Stromal cell of bone marrow (primary cell): ENCODE measurements at regions not wholly inside any gene's neighbourhood (a gene's known extent, or its start where the extent isn't known, plus 50 kb on each side); places are given as distances from the start of the nearest gene placed in this dataset.
"Not testable (repeated sequence)": the region's sequence is repeated elsewhere in the genome, so short reads cannot be mapped to it uniquely, and the experiment has no call there.

Experiments
- DNase-seq: peaks from one replicate; pipeline ENCODE4 v3.0.0-alpha.2; 2012; ENCODE audit warnings: low read depth

DNA sequence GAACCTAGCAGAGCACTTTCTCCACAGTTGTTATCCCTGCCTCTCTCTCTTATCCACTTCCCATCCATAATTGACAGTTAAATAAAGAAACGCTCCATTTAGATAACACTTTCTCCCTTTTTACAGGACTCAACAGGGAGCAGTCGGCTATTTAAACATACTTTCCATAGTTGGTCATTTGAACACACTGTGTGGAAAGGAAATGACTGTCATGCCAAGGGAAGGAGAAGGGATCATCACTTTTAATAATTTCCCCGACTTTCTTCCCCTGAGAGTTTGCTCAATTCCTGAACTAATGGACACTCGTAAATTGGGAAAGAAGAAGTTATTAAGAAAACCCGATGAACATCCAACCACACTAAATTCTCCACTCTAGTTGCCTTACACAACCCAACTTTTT, 400.8 kb upstream of the PTGER4 start:
- DNase-seq: no peak

DNA sequence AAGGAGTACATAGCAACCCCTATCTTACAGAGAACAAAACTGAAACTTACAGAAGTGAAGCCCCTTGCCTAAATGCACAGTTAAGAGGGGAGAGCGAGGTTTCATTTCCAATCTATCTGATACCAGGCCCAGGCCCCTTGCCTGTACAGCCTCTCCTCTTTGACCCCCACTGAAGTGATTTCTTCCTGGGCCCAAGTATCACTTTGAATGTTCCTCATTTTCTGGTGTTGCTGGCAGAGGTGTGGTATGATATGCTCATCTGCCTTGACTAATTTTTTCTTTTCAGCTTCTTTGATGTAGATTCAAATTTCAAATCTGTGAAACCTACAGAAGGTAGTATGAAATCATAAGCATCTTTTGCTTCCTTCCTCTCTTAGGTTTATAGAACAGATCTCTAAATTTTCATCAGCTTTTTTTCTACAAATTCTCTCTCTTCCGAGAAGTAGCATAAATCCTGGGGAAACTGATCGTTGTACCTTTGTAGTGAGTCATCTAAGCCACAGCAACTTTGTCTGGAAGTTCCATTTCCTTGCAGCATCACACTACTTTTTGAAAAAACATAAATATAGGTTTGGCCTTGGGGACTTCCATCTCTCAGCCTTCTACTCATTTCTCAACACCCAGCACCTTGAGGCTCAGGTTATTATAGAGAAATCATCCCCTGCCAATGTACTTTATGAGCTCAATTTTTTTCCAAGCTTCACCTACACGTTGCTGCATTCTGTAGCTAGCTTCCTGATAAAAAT, 402.4 kb upstream of the PTGER4 start:
- DNase-seq: no peak

DNA sequence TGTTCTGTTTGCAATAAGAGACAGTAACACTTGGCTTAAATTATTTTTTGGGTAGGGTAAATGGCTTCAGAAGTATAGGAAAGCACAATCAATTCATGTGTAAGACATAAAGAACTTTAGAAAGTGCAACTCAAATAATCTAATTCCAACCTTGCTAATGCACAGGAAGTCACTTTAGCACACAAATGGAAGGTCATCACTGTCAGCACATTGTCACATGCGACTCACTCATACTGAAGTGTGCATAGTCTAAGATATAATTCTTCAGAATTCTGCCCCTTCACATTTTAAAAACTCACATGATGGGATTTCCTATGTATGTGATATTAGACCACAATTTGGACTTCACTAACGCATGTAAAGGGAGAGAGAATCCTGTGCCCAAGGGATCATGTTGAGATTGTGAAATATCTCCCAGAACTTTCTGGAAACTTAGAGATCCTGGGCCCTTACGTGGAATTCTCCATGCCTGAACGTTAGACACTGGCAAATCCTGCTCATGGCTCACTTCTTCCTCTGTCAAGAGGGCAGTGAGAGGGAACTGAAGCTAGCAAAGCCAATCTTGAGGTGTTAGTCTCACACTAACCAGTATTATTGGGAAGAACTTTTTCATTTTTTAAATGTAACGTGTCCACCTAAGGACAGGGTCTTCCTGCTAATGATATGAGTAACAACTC, 403.2 kb upstream of the PTGER4 start:
- DNase-seq: no peak

DNA sequence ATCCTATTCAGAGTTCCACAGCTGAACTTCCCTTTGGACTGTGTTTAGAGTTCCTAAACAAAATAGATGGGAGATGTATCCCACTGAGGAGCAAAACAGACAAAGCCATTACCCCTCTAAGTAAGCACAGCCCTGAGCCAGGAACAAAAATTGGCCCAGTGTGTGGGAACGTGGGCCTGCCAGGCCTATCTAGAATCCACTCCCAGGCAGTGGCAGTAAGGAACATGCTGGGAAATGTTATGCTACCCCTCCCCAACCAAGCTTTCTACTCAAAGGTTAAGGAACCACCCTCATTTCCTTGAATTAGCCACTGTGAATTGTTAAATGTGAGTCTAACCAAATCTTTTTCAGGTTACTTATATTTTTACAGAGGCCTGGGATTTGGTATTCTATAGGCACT, 405.1 kb upstream of the PTGER4 start:
- no peak for DNase-seq

DNA sequence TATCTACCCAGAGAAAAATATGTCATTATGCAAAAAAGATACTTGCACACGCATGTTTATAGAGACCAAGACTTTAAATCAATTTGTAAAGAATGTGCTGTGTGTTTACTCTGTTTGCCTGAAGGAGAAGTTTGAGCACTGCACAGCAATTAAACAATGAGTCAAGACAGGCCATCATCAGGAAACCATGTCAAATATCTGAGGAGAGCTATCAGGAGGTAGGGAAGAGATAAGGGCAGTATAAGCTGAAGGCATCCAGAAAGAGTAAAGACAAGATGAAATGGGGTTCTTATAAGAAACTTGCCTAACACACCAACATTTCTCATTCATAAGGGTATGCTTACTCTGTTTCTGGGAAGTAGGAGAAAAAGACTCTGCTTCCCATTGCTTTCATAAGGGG, 405.8 kb upstream of the PTGER4 start:
- no peak for DNase-seq

DNA sequence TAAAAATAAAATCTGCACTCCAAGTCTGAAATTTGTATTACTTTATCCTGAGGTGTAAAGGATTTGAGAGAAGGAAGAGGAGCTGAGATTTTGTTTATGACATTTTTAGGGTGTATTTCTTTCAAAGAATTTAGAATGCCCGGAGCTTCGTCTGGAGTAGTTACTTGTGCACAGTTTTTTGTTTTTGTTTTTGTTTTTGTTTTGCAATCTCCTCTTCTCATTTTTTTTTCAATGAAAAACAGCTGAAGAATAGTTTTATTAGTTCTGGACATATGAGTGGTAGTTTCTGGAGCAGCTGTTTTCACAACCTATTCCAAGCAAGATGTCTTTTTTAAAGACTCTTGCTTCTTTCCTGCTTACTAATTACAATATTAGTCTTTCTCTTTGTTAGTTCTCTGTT, 408.2 kb upstream of the PTGER4 start:
- no peak for DNase-seq

DNA sequence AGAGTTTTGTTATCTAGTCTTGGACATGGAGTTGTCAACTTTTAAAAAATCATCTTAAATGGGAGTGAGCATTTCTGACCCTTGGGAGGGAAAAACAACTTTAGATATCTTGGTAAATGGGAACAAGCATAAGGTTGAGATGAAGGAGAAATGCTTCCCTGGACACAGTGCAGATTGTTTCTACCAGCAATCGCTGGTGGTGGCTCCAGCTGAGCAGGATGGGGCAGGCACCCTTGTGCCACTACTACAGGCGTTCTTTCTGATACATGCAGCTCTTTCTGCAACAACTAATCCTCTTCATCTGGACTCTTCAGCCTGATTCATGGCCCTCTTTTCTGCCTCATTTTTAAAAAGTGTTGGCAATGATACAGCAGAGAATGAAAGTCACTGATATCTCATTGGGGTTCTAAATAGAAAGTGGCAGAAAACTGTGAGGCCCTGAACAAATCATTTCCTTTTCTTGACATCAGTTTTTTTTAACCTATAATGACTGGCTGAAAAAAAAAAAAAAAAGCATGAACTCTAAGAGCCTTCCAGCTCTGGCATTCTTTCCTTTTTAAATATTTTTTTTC, 409.4 kb upstream of the PTGER4 start:
- no peak for DNase-seq

DNA sequence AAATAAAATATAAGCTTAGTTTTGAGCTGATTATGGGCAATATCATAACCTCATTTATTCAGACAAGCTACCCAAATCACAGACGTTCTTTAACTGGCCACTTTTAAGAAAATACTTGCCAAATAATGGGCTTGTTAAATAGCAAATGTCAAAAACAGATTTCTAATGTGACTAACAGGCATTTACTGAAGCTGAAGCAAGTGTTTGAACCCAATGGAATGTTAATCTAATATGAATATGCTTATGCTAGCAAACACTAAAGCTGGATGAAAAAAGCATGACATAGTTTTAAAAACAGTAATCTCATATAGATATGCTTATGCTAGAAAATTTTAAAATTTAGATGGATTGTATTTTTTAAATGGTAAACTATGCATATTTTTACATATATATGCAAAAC, 411.6 kb upstream of the PTGER4 start:
- no peak for DNase-seq

DNA sequence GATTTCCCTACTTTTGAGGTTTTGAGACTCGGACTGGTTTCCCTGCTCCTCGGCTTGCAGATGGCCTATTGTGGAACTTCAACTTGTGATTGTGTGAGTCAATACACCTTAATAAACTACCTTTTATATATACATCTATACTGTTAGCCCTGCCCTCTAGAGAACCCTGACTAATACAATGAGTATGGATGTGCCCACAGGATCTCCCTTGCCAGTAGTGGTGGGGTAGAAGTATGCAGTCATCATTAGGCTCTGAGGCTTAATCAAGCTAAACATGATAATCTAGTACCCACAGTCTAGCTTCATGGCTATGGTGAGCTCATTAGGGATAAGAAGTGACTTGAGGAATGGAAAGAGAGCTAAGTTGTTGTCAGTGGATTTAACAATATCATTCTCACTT, 412.8 kb upstream of the PTGER4 start:
- DNase-seq: no peak

DNA sequence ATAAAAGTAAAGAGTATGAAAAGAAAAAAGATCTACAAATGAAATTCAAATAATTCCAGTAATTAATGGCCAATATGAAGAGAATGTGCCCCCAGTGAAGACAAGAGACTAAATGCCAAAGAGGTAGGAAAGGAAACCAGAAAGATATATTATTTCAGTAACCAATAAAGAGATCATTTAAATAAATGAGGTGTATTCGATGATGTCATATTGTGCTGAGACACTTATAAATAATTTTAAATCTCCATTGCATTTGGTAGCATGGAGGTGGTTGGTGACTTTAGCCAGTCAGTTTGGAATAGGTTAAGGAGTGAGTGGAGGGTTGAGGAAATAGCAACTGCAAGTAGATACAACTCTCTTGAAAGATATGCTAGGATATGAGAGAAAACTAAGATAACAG, 417.7 kb upstream of the PTGER4 start:
- DNase-seq: no peak

DNA sequence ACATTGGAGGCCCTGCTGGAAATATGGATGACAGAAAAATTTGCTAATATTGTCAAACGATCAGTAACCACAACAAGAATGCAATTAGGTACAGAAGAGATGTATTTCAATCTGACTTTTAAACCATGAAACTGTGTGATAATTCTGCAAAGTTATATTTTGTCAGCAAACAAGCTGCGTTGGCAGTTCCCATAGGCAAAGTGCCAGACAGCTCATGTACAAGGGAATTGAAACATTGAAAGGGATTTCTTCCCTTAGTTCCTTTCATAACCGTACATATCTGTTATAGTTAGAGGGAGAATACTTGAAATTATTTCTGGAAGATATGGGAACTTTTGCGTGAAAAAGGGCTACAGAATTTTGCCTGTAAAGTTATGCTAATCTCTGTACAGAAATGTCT, 419.4 kb upstream of the PTGER4 start:
- DNase-seq: peak; percentile 18

DNA sequence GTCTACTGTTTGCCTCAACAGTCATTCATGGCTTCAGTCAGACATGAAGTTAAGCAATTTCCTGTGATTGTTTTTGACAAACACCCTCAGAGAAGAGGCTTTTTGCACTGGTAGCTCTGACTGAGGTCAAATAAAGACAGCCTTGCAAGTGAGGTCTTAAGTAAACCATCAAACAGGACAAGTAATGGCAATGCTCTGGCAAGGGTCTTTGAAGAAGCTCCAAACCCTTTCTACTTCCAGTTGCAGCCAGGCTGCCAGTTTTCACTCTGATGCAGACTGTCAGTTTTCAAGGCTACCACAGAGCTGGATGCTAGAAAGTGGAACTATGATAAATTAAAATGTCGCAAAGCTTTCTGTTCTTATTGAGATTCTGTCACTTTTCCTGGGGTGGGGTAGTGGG, 421.5 kb upstream of the PTGER4 start:
- DNase-seq: no peak

DNA sequence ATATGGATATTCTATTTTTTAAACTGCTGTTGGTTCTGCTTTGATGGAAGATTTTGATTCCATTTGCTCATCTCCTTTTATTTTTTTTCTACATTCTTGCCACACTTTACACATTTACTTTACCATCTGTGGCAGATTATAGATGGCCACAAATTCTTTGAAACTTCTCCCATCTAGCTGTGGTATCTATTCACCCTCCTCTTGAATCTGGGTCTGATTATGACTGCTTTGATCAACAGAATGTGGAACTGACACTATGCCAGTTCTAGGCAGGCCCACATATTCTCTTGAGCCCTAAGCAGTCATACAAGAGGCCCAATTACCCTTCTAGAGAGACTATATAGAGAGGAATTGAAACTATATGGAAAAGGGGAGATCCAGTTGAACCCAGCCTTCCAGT, 439.0 kb upstream of the PTGER4 start:
- no peak for DNase-seq

DNA sequence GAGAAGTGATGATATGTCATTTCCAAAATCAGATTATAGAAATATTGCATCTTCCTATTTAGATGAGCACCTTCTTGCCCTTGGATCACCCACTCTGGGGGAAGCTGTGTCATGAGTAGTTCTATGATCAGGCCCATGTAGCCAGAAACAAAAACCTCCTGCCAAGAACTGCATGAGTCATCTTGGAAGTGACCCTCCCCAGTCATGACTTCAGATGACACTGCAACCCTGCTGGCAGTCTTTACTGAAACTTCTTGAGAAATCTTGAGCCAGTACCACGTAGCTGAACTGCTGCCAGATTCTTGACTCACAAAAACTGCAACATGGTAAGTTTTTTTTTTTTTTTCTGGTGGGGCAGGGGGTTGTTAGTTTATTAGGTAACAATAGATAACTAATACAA, 439.6 kb upstream of the PTGER4 start:
- DNase-seq: no peak

DNA sequence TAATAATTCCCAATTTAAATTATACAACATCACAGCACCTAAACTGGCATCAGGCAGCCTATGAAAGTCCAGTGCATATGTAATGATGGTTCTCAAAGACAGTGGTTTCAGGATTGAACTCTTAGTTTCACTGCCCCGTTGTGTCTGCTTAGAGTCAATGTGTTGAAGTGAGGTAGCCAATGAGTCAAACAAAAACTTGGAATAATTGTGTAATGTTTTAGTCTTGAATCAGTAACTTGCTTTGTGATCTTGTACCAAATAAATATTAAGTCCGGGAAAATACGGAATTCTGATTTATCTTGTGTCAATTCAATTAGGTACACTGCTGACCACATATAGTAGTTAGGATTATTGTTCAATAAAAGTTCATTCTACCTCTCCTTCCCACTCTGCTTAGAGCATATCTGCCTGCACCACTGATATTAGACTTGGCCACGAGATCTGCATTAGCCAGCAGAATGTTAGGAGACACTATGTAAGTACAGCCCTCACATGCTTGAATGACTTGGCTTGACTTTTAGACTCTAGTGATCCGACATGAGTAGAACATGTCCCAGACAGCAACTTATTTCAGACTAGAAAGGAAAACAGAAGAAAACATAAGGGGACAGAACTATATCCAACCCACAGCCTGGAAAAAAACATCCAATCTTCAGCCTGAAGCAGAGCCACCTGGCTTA, 441.5 kb upstream of the PTGER4 start:
- DNase-seq: no peak

DNA sequence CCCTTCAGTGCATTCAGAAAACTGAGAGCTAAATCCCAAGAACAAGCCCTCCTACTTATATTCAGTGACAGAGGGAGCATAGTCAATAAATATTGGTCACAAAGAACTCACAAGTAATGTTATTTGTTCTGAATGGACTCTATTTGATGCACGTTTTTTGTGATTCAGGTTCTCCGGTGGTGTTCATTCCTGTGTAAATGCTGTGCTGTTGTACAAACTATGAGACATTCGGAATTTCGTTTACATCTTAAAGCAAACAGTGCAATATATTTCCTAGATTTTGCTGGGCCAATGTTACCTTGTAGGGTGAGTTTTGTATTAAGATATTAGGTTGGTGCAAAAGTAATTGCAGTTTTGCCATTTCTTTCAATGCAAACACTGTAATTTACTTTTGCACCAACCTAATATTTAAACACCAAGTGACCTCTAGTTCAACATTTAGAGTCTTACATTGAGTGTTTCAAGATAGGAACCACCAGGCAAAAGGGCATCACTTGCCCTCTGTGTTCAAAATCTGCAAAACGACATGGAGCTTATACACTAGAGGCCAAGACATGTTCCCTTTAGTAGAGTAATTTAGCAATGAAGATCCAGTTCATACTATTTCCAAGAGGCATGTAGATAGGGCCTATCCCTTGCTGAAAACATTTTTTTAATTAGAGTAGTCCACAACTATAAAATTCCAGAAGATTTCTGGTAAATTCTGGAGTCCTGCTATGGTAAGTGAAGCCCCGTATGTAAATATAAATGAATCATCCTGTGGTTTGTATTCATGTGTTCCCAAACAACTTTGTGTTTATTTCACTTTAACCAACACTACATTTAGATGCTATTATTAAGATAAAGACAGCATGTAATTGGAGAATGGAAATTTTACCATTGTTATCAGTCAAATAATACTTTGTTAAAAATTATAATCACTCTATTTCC, 444.0 kb upstream of the PTGER4 start:
- DNase-seq: no peak

DNA sequence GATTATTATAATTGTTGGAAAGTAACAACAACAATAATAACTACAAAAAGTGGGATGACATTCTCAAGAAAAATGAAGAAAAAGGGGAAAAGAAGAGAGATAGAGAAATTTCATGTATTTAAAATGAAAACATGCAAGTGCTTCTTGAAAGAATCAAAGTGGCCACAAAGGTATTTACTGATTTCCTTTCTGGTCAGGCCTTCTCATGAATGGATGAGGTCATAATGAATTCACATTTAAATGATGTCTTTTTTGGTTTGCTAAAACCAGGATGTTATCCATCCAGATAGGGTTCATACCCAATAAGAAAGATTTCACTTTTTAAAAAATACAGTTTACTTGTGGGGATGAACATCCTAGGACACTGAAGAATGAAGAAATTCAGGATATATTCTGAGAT, 446.4 kb upstream of the PTGER4 start:
- DNase-seq: no peak

DNA sequence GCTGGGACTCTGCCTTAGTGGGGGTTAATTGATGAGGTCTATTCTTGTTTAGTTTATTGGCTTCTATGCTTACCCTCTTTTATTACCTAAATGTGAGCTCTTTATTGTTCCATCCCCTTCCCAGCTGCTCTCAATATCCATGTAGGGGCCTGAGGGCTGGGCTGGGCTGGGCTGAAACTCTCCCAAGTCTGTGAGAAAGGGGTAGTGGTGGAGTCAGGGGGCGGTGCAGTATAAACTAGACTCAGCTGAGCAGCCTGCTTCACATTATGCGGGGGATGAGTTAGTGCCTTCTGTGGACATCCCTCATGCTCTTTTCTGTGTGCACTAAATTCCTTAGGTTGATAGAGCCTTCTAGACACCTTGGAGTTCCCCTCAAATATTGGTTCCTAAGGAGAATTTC, 451.8 kb upstream of the PTGER4 start:
- no peak for DNase-seq

DNA sequence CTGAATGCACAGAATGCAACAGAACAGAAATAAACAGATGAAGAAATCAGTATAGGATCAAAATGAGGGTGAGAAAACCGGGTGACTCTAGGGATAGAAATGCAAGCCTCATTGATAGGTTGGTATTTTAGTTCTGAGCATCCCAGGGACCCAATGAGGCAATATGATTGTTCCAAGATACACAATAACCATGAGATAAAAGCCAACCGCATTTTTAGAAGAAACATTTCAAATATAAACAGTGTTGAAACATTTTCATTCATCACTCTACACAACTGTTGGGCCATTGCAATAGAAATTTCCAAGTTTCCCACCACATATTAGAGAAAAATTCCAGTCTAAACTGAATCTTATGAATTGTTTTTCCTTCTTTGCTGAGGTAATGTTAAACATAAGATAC, 452.3 kb upstream of the PTGER4 start:
- DNase-seq: no peak

DNA sequence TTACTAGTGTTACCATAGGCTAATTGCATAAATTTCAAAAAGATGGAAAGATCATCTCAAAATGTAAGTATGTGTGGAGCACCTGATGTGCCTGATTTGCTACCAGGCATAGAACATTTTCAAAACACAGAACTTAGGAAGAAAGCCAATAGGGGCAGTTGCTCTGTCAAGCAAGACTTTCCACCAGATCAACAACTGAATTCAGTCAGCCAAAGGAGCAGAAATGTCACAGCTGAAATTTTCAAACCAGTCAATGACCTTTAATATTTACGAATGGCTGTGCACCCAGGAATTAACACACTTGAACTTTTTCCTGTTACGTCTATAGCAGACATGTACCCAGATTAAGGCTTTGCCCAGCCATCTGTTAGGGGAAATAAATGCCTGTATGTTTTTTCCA, 452.8 kb upstream of the PTGER4 start:
- no peak for DNase-seq

DNA sequence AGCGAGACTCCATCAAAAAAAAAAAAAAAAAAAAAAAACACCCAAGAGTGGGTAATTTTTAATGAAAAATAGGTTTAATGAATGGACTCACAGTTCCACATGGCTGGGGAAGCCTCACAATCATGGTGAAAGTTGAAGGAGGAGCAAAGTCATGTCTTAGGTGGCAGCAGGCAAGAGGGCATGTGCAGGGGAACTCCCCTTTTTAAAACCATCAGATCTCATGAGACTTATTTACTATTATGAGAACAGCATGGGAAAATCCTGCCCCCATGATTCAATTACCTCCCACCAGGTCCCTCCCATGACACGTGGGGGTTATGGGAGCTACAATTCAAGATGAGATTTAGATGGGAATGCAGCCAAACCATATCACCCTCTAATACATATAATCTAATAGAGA, 454.6 kb upstream of the PTGER4 start:
- not testable (repeated sequence) for DNase-seq

DNA sequence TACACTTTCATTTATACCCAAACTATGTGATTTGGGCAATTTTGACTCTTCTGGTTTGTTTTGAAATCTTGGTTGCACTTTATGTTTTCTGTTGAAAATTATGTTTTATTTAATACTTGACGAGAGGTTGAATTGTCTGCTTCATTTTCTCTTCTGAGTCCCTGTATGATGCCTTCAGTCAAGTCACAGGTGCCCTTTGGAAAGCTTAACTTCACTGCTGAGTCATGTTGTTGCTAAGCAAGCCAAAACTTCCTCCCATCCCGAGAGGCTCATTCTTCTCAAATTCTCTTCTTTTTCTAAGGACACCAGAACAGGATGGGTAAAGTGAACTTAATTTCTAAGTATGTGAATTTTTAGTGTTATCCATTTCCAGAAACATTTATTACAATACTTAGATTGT, 455.3 kb upstream of the PTGER4 start:
- DNase-seq: peak; percentile 46
